Right lobe of liver (tissue), 6 donors: ENCODE measurements at regions not wholly inside any gene's neighbourhood (a gene's known extent, or its start where the extent isn't known, plus 50 kb on each side); places are given as distances from the start of the nearest gene placed in this dataset.

Experiments
- ATAC-seq, 4 donors: fragments of 200-7000 bp; cut with Tn5 transposase; one replicate each; pipeline ENCODE4 v1.9.1; 2020; ENCODE audit warnings: mild to moderate bottlenecking in 4 of 4, moderate library complexity in 4 of 4
- DNase-seq, 3 donors: peaks; one replicate each; pipeline ENCODE4 v3.0.0-alpha.2; 2020
- H3K27ac ChIP-seq, 3 donors: fragments of 200-600 bp; one replicate each; pipeline ENCODE4 v1.8.0; 2022
- H3K27me3 ChIP-seq, 2 donors: fragments of 200-600 bp; one replicate each; pipeline ENCODE4 v1.8.0; 2022
- H3K36me3 ChIP-seq, 4 donors: fragments of 200-600 bp; sonication (generic) in 1 of 4; one replicate each; pipeline versions ENCODE4 v1.5.1 to v1.8.0; 2017 to 2022; ENCODE audit warnings: control low read depth in 1 of 4
- H3K4me1 ChIP-seq, 4 donors: fragments of 200-600 bp; sonication (generic) in 1 of 4; one replicate each; pipeline versions ENCODE4 v1.5.1 to v1.8.0; 2017 to 2022; ENCODE audit warnings: control low read depth in 1 of 4
- H3K4me3 ChIP-seq, 3 donors: fragments of 200-600 bp; one replicate each; pipeline ENCODE4 v1.8.0; 2022
- H3K9me3 ChIP-seq, 4 donors: fragments of 200-600 bp; sonication (generic) in 1 of 4; one replicate each; pipeline versions ENCODE4 v1.5.1 to v1.8.0; 2017 to 2022; ENCODE audit warnings: control low read depth in 1 of 4
- POLR2A ChIP-seq: fragments of 450-650 bp; IDR thresholded peaks from one replicate; pipeline ENCODE4 v1.6.1; 2017; ENCODE audit warnings: antibody characterized with exemption, mild to moderate bottlenecking
- WGBS: methylation state at CpG from one replicate; pipeline ENCODE4 v1.1.6; 2018; ENCODE audit warnings: low coverage, low lambda C conversion rate; ENCODE audit not compliant: insufficient coverage; ENCODE audit errors: missing lambda C conversion rate; 5-methylcytosine and 5-hydroxymethylcytosine counted together
- intact Hi-C, 2 donors: fragments of 100-400 bp; cut with DNase I; formaldehyde crosslinking; loops; one replicate each; pipeline versions ENCODE4 v1.11.2 to v1.14.1; 2022
- small RNA-seq, 2 experiments: library from RNA; depleted of rRNA; stranded (forward); fragments of <200 nt; gene quantifications; one replicate each; pipeline ENCODE3, GENCODE V24; 2016
- TF ChIP-seq, protein P1 (sequence below), 4 donors: fragments of 200-600 bp in 3 of 4; fragments of 450-650 bp in 1 of 4; IDR thresholded peaks; one replicate each; pipeline versions ENCODE4 v1.5.1 to v1.8.0; 2016 to 2022; ENCODE audit warnings: antibody characterized with exemption in 4 of 4, mild to moderate bottlenecking in 2 of 4
- donor health status: DM: no; HTN: yes; CAD: no.
- donor health status: DM: no; HTN: no; CAD: no.
- donor health status: DM: no; HTN: no; CAD: no.
- donor health status: DM: no; HTN: yes; CAD: no.
- donor health status: DM: no; HTN: yes; CAD: no.

GRCh38 chr1:63262459-63262770, 60.0 kb upstream of the FOXD3 start:
- Histone ChIP-seq H3K27ac (no peak overlapping the region), H3K27me3 (no peaks in the 10 kb centered on the region), H3K36me3 (no peaks in the 10 kb centered on the region), H3K4me1 (peaks cover 0 to 7% (median 0%) of the 10 kb centered on the region in 4 donors), H3K4me3 (no peak overlapping the region), H3K9me3 (no peaks in the 10 kb centered on the region)
- 91% methylated on average over 3 of the region's 3 CpGs for WGBS
- DNase-seq (no peak), ATAC-seq (no peak)
- intact Hi-C loops: no loop called here
- no peak for TF ChIP-seq POLR2A
- TF ChIP-seq, protein P1, sequence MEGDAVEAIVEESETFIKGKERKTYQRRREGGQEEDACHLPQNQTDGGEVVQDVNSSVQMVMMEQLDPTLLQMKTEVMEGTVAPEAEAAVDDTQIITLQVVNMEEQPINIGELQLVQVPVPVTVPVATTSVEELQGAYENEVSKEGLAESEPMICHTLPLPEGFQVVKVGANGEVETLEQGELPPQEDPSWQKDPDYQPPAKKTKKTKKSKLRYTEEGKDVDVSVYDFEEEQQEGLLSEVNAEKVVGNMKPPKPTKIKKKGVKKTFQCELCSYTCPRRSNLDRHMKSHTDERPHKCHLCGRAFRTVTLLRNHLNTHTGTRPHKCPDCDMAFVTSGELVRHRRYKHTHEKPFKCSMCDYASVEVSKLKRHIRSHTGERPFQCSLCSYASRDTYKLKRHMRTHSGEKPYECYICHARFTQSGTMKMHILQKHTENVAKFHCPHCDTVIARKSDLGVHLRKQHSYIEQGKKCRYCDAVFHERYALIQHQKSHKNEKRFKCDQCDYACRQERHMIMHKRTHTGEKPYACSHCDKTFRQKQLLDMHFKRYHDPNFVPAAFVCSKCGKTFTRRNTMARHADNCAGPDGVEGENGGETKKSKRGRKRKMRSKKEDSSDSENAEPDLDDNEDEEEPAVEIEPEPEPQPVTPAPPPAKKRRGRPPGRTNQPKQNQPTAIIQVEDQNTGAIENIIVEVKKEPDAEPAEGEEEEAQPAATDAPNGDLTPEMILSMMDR (IDR thresholded peaks at IDR 0.05): no peak

- no peak overlapping the region for H3K4me3 ChIP-seq
- H3K4me1 ChIP-seq: peaks cover 0 to 7% (median 0%) of the 10 kb centered on the region in 4 donors
- DNase-seq: no peak
- no peaks in the 10 kb centered on the region for H3K27me3 ChIP-seq
- peak; percentile 43 to 88 (median 63) for ATAC-seq
- intact Hi-C loops: no loop called here
- TF ChIP-seq, protein P1 (IDR thresholded peaks at IDR 0.05): no peak
- TF ChIP-seq POLR2A: no peak
- 25% methylated on average over 2 of the region's 2 CpGs for WGBS
- H3K36me3 ChIP-seq: no peaks in the 10 kb centered on the region
- no peaks in the 10 kb centered on the region for H3K9me3 ChIP-seq
- H3K27ac ChIP-seq: no peak overlapping the region
Observed at GRCh38 chr1:63264161-63264560, 58.2 kb upstream of the FOXD3 start.

GRCh38 chr1:63266857-63267256, 55.5 kb upstream of the FOXD3 start:
- no peaks in the 10 kb centered on the region for H3K27me3 ChIP-seq
- no peak for DNase-seq
- WGBS: 65% methylated on average over 3 of the region's 3 CpGs
- intact Hi-C loops: no loop called here
- TF ChIP-seq, protein P1 (IDR thresholded peaks at IDR 0.05): no peak
- TF ChIP-seq POLR2A: no peak
- no peak for ATAC-seq
- H3K4me3 ChIP-seq: no peak overlapping the region
- H3K9me3 ChIP-seq: no peaks in the 10 kb centered on the region
- H3K36me3 ChIP-seq: no peaks in the 10 kb centered on the region
- peaks cover 0 to 2% (median 0%) of the 10 kb centered on the region in 4 donors for H3K4me1 ChIP-seq
- no peak overlapping the region for H3K27ac ChIP-seq

- no peaks in the 10 kb centered on the region for H3K36me3 ChIP-seq
- H3K27me3 ChIP-seq: no peaks in the 10 kb centered on the region
- no peaks in the 10 kb centered on the region for H3K4me1 ChIP-seq
- TF ChIP-seq POLR2A: no peak
- H3K27ac ChIP-seq: no peak overlapping the region
- intact Hi-C loops: no loop called here
- DNase-seq: no peak
- WGBS: 70% methylated on average over 2 of the region's 2 CpGs
- no peak for ATAC-seq
- H3K9me3 ChIP-seq: no peaks in the 10 kb centered on the region
- H3K4me3 ChIP-seq: no peak overlapping the region
Observed at GRCh38 chr1:63268876-63269275, 53.5 kb upstream of the FOXD3 start.

DNA sequence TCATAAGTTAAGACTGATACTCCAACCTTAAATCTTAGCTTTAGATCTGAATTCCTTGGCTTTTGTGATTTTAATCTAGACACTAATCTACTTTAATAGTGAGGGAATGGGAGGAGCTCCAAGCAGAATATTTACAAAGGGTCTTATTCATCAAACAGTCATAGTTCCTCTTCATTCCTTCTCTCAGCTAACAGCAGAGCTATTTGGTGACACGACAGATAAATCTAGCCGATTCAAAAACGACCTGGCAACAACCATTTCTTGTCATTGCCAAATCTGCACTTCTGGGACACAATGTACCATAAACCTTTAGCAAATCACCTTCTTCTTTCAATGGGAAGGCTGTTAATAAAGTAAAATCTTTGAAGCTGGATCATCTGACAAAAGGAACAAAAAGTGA, 52.8 kb upstream of the FOXD3 start:
- ATAC-seq: no peak
- Histone ChIP-seq H3K27ac (no peak overlapping the region), H3K4me1 (no peaks in the 10 kb centered on the region), H3K27me3 (no peaks in the 10 kb centered on the region), H3K9me3 (no peaks in the 10 kb centered on the region), H3K36me3 (no peaks in the 10 kb centered on the region), H3K4me3 (no peak overlapping the region)
- whole genome bisulfite sequencing: 39% methylated on average over 3 of the region's 3 CpGs
- intact Hi-C loops: no loop called here
- DNase-seq: no peak
- TF ChIP-seq, protein P1 (IDR thresholded peaks at IDR 0.05): no peak
- no peak for TF ChIP-seq POLR2A

Small RNA genes lying in the stretch of these regions (small RNA-seq; reads per million reads assigned to genes)
- 0 reads per million in 2 experiments for gene RNA5SP49
